Osteoblast (primary cell): ENCODE measurements at regions not wholly inside any gene's neighbourhood (a gene's known extent, or its start where the extent isn't known, plus 50 kb on each side); places are given as distances from the start of the nearest gene placed in this dataset.

Experiments
- DNase-seq: peaks from one replicate; pipeline ENCODE4 v3.0.0; 2011; ENCODE audit warnings: low spot score, mixed read lengths; ENCODE audit not compliant: insufficient read length; ENCODE audit errors: missing footprints
- H2AFZ ChIP-seq: 2 replicates; pipeline ENCODE4 v1.6.0; 2011; ENCODE audit warnings: mild to moderate bottlenecking, low read length
- H3K27ac ChIP-seq: 2 replicates; pipeline ENCODE4 v1.5.1; 2011; ENCODE audit warnings: mild to moderate bottlenecking, low read depth, low read length, moderate library complexity
- H3K27me3 ChIP-seq: 2 replicates; pipeline ENCODE4 v1.6.0; 2012; ENCODE audit warnings: mild to moderate bottlenecking, control low read depth, inconsistent platforms, low read length, moderate library complexity; ENCODE audit not compliant: insufficient read depth
- H3K36me3 ChIP-seq: 2 replicates; pipeline ENCODE4 v1.5.1; 2011; ENCODE audit warnings: mild to moderate bottlenecking, low read length, control low read depth, moderate library complexity; ENCODE audit not compliant: insufficient read depth
- H3K4me1 ChIP-seq: 2 replicates; pipeline ENCODE4 v1.5.1; 2011; ENCODE audit warnings: mild to moderate bottlenecking, low read length, control low read depth, moderate library complexity; ENCODE audit not compliant: insufficient read depth
- H3K4me2 ChIP-seq: 2 replicates; pipeline ENCODE4 v1.6.0; 2011; ENCODE audit warnings: mild to moderate bottlenecking, low read length; ENCODE audit not compliant: insufficient read depth
- H3K4me3 ChIP-seq: fragments of 200-600 bp; sonication (generic); 3 replicates; pipeline ENCODE4 v1.5.1; 2012; ENCODE audit warnings: mild to moderate bottlenecking, low read length, inconsistent platforms; ENCODE audit not compliant: insufficient read depth
- H3K79me2 ChIP-seq: 2 replicates; pipeline ENCODE4 v1.6.0; 2012; ENCODE audit warnings: mild to moderate bottlenecking, low read length, control low read depth, inconsistent platforms; ENCODE audit not compliant: insufficient read depth
- H3K9me3 ChIP-seq: 2 replicates; pipeline ENCODE4 v1.5.1; 2011; ENCODE audit warnings: low read depth, low read length, control low read depth
- H4K20me1 ChIP-seq: 2 replicates; pipeline ENCODE4 v1.6.0; 2012; ENCODE audit warnings: mild to moderate bottlenecking, low read length, control low read depth; ENCODE audit not compliant: insufficient read depth
- TF ChIP-seq, protein P1 (sequence below): IDR thresholded peaks from 2 replicates; pipeline ENCODE4 v1.5.1; 2011; ENCODE audit warnings: mild to moderate bottlenecking, low read depth, low read length, moderate library complexity; ENCODE audit errors: extremely low read depth

DNA sequence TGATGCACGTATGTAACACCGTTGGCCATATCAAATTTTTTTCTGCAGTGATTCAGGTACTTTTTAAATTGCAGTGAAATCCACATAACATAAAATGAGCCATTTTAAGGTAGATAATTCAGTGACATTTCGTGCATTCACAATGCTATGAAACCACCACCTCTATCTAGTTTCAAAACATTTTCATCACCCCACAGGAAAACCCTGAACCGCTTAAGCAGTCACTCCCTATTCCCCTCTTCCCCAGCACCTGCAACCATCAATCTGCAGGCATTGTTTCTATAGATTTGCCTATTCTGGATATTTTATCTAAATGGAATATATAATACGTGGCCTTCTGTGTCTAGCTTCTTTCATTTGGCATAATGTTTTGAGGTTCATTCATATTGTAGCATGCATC, 79.2 kb downstream of the BOD1 start:
- no peak overlapping the region for H2AFZ ChIP-seq
- H3K27ac ChIP-seq, result no peak overlapping the region
- H3K79me2 ChIP-seq, result no peaks in the 10 kb centered on the region
- H4K20me1 ChIP-seq, result no peaks in the 10 kb centered on the region
- no peak overlapping the region for H3K4me2 ChIP-seq
- H3K36me3 ChIP-seq, result no peaks in the 10 kb centered on the region
- H3K4me1 ChIP-seq, result peaks cover 6% of the 10 kb centered on the region
- H3K4me3 ChIP-seq, result no peak overlapping the region
- no peaks in the 10 kb centered on the region for H3K9me3 ChIP-seq
- no peak for DNase-seq
- TF ChIP-seq, protein P1, sequence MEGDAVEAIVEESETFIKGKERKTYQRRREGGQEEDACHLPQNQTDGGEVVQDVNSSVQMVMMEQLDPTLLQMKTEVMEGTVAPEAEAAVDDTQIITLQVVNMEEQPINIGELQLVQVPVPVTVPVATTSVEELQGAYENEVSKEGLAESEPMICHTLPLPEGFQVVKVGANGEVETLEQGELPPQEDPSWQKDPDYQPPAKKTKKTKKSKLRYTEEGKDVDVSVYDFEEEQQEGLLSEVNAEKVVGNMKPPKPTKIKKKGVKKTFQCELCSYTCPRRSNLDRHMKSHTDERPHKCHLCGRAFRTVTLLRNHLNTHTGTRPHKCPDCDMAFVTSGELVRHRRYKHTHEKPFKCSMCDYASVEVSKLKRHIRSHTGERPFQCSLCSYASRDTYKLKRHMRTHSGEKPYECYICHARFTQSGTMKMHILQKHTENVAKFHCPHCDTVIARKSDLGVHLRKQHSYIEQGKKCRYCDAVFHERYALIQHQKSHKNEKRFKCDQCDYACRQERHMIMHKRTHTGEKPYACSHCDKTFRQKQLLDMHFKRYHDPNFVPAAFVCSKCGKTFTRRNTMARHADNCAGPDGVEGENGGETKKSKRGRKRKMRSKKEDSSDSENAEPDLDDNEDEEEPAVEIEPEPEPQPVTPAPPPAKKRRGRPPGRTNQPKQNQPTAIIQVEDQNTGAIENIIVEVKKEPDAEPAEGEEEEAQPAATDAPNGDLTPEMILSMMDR, result no peak
- H3K27me3 ChIP-seq, result no peaks in the 10 kb centered on the region

GRCh38 chr5:173535976-173536639, 80.3 kb downstream of the BOD1 start:
- Histone ChIP-seq H3K9me3 (no peaks in the 10 kb centered on the region), H3K4me1 (peaks cover 6% of the 10 kb centered on the region), H2AFZ (no peak overlapping the region), H3K4me3 (no peak overlapping the region), H3K4me2 (no peak overlapping the region), H3K36me3 (no peaks in the 10 kb centered on the region), H3K27ac (no peak overlapping the region), H3K27me3 (no peaks in the 10 kb centered on the region), H4K20me1 (no peaks in the 10 kb centered on the region), H3K79me2 (no peaks in the 10 kb centered on the region)
- TF ChIP-seq, protein P1, result no peak
- peak; percentile 46 for DNase-seq

DNA sequence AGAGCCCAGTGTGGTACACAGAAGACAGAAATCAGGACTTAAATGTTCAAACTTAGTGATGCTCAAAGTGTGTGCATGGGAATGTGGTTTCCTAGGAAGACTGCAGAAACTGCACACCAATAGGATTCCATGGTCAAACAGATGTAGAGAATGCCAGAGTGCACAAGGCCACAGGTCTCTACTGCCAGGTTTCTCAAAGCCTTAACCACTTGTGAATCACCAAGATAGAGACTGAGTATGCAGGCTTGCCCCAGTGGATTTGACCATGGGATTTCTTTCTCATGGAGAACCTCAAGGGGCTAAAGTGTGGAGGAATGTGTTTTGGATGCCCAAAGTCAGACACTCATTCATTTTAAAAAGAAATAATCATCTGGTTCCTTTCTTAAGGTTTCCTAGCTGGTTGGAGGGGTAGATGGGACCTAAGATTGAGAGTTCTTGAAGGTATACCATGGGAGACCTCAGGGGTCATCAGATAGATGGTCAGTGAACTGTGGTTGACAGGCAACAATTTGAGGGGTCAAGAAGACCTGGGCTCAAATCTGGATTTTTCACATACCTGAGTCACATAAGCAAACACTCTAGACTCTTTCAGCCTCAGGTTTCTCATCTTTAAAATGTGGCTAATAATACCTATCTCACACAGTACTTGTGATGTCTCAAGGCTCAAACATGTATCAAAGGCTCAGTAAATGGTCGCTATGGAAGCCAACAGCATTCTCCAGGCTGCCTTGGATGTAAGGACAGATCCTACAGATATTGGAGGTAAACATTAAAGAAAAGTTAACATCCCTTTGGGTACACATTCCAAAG, 81.1 kb downstream of the BOD1 start:
- Histone ChIP-seq H3K9me3 (no peaks in the 10 kb centered on the region), H3K4me3 (no peak overlapping the region), H2AFZ (no peak overlapping the region), H3K27me3 (no peaks in the 10 kb centered on the region), H3K4me2 (no peak overlapping the region), H3K36me3 (no peaks in the 10 kb centered on the region), H3K79me2 (no peaks in the 10 kb centered on the region), H4K20me1 (no peaks in the 10 kb centered on the region), H3K4me1 (peaks cover 6% of the 10 kb centered on the region), H3K27ac (no peak overlapping the region)
- TF ChIP-seq, protein P1, result no peak
- peak; percentile 13 for DNase-seq

DNA sequence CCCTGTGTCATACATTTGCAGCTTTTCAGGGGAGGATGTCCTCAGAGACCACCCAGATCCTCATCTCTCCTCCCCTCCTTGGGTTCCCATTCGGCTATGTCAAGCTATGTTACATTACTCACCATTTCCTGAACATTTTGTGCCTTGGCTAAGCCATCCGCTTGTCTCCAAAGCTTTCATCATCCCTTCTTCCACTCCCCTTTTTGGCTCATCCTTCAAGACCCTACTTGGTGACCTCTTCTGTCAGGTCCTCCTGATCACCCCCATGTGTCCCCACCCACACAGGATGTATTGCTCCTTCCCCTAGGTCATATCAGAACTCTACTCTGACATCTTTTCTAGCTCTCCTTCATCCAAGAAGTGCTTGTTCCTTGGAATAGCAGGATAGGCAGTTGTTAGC, 81.8 kb downstream of the BOD1 start:
- H3K9me3 ChIP-seq, result no peaks in the 10 kb centered on the region
- no peak overlapping the region for H2AFZ ChIP-seq
- H3K79me2 ChIP-seq, result no peaks in the 10 kb centered on the region
- H3K27ac ChIP-seq, result no peak overlapping the region
- TF ChIP-seq, protein P1, result no peak
- peaks cover 6% of the 10 kb centered on the region for H3K4me1 ChIP-seq
- DNase-seq, result peak; percentile 25
- no peaks in the 10 kb centered on the region for H3K27me3 ChIP-seq
- H4K20me1 ChIP-seq, result no peaks in the 10 kb centered on the region
- H3K4me3 ChIP-seq, result no peak overlapping the region
- no peak overlapping the region for H3K4me2 ChIP-seq
- no peaks in the 10 kb centered on the region for H3K36me3 ChIP-seq
